ENCODE measurements at regions not wholly inside any gene's neighbourhood (a gene's known extent, or its start where the extent isn't known, plus 50 kb on each side); places are given as distances from the start of the nearest gene placed in this dataset.

- TF ChIP-seq ELF4 (IDR thresholded peaks at IDR 0.05): no peak
- no peak for TF ChIP-seq SUZ12 (IDR thresholded peaks at IDR 0.05)
Observed at GRCh38 chr13:44236370-44236769, 137.3 kb upstream of the SERP2 start.
